ENCODE measurements at regions not wholly inside any gene's neighbourhood (a gene's known extent, or its start where the extent isn't known, plus 50 kb on each side); places are given as distances from the start of the nearest gene placed in this dataset.
"Not testable (repeated sequence)": the region's sequence is repeated elsewhere in the genome, so short reads cannot be mapped to it uniquely, and the experiment has no call there.

- DNase-seq (ENCODE audit: low spot score) = no peak
- no peak overlapping the region for H3K4me3 Mint-ChIP-seq (ENCODE audit: unreplicated experiment)
- no peaks in the 10 kb centered on the region for H3K4me1 Mint-ChIP-seq (ENCODE audit: low read depth)
- H3K27ac Mint-ChIP-seq (ENCODE audit: unreplicated experiment) = no peak overlapping the region
- H3K9me3 Mint-ChIP-seq (ENCODE audit: low read depth) = peaks cover 13% of the 10 kb centered on the region
- TF ChIP-seq, protein P1, sequence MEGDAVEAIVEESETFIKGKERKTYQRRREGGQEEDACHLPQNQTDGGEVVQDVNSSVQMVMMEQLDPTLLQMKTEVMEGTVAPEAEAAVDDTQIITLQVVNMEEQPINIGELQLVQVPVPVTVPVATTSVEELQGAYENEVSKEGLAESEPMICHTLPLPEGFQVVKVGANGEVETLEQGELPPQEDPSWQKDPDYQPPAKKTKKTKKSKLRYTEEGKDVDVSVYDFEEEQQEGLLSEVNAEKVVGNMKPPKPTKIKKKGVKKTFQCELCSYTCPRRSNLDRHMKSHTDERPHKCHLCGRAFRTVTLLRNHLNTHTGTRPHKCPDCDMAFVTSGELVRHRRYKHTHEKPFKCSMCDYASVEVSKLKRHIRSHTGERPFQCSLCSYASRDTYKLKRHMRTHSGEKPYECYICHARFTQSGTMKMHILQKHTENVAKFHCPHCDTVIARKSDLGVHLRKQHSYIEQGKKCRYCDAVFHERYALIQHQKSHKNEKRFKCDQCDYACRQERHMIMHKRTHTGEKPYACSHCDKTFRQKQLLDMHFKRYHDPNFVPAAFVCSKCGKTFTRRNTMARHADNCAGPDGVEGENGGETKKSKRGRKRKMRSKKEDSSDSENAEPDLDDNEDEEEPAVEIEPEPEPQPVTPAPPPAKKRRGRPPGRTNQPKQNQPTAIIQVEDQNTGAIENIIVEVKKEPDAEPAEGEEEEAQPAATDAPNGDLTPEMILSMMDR (IDR thresholded peaks at IDR 0.05) = no peak
- no peaks in the 10 kb centered on the region for H3K36me3 Mint-ChIP-seq (ENCODE audit: low read depth)
- peaks cover 2% of the 10 kb centered on the region for H3K27me3 Mint-ChIP-seq (ENCODE audit: low read depth)
These were observed 113.5 kb downstream of the OTOR start for GRCh38 chr20:16861708-16862107.

- Mint-ChIP-seq H3K27ac (ENCODE audit: unreplicated experiment) (no peak overlapping the region), H3K4me1 (ENCODE audit: low read depth) (no peaks in the 10 kb centered on the region), H3K36me3 (ENCODE audit: low read depth) (no peaks in the 10 kb centered on the region), H3K27me3 (ENCODE audit: low read depth) (peaks cover 3% of the 10 kb centered on the region), H3K9me3 (ENCODE audit: low read depth) (peaks cover 13% of the 10 kb centered on the region), H3K4me3 (ENCODE audit: unreplicated experiment) (no peak overlapping the region)
- TF ChIP-seq, protein P1 (IDR thresholded peaks at IDR 0.05) = no peak
- DNase-seq (ENCODE audit: low spot score) = no peak
These were observed 115.1 kb downstream of the OTOR start for GRCh38 chr20:16863303-16863702.

DNA sequence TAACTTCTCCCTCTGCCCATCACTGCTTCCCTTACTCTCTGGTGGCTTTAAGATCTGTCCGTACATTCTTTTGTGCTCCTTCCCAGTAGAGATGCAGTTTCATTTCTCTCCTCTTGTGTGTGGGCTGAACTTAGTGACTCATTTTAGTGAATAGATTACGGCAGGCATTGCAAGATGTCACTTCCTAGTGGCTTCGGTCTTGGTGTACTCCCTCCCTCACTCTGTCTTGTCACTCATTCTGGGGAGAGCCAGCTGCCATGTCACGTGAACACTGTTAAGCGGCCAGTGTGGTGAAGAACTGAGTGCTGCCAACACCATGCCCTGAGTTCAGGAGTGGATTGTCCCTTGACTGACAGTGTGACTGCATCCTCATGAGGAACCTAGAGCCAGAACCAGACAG lies 115.9 kb downstream of the OTOR start:
- H3K4me1 Mint-ChIP-seq (ENCODE audit: low read depth) = no peaks in the 10 kb centered on the region
- no peak for DNase-seq (ENCODE audit: low spot score)
- no peak overlapping the region for H3K27ac Mint-ChIP-seq (ENCODE audit: unreplicated experiment)
- TF ChIP-seq, protein P1 (IDR thresholded peaks at IDR 0.05) = no peak
- H3K9me3 Mint-ChIP-seq (ENCODE audit: low read depth) = peaks cover 13% of the 10 kb centered on the region
- H3K27me3 Mint-ChIP-seq (ENCODE audit: low read depth) = peaks cover 2% of the 10 kb centered on the region
- H3K4me3 Mint-ChIP-seq (ENCODE audit: unreplicated experiment) = no peak overlapping the region
- no peaks in the 10 kb centered on the region for H3K36me3 Mint-ChIP-seq (ENCODE audit: low read depth)

DNA sequence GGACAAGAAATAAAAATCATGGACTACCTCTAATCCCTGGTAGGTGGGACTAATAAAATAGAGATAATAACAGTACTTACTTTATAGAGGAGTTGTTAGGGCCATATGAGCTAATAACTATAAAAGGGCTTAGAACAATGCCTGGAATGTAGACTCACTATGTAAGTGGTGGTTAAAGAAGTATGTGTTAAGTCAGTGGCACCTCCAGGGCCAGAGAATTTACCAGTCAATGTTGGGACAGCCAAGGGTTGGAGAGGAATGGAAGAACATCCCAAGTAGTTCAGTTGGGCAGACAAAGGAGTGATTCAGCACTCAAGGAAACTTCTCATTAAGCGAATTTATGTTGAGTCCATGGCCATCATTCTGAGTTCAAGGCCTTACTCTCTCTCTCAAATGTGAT lies 116.8 kb downstream of the OTOR start:
- TF ChIP-seq, protein P1 (IDR thresholded peaks at IDR 0.05) = no peak
- Mint-ChIP-seq H3K27ac (ENCODE audit: unreplicated experiment) (no peak overlapping the region), H3K4me1 (ENCODE audit: low read depth) (no peaks in the 10 kb centered on the region), H3K36me3 (ENCODE audit: low read depth) (no peaks in the 10 kb centered on the region), H3K9me3 (ENCODE audit: low read depth) (peaks cover 13% of the 10 kb centered on the region), H3K4me3 (ENCODE audit: unreplicated experiment) (no peak overlapping the region), H3K27me3 (ENCODE audit: low read depth) (peaks cover 3% of the 10 kb centered on the region)
- no peak for DNase-seq (ENCODE audit: low spot score)

DNA sequence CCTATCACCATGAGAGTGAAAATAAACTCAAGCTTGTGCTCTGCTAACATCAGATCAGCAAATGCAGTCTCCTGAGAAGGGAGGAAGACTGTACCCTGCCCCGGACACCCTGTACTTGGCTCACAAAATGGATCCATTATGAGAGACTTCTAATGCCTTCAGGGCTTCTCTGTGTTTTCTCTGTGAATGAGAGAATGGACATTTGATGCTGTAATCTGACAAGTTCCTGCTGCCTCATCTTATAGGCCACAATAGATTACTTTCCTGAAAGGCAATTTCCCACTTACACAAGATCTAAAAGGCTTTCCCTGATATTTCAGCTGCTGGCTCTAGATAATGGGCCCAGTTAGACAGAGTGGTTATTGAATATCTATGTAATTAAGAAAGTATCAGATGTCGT lies 117.2 kb downstream of the OTOR start:
- Mint-ChIP-seq H3K27ac (ENCODE audit: unreplicated experiment) (no peak overlapping the region), H3K9me3 (ENCODE audit: low read depth) (peaks cover 13% of the 10 kb centered on the region), H3K4me1 (ENCODE audit: low read depth) (no peaks in the 10 kb centered on the region), H3K4me3 (ENCODE audit: unreplicated experiment) (no peak overlapping the region), H3K27me3 (ENCODE audit: low read depth) (peaks cover 3% of the 10 kb centered on the region), H3K36me3 (ENCODE audit: low read depth) (no peaks in the 10 kb centered on the region)
- TF ChIP-seq, protein P1 (IDR thresholded peaks at IDR 0.05) = no peak
- DNase-seq (ENCODE audit: low spot score) = no peak

- not testable (repeated sequence) for H3K36me3 Mint-ChIP-seq (ENCODE audit: low read depth); H3K4me1 Mint-ChIP-seq (ENCODE audit: low read depth); H3K9me3 Mint-ChIP-seq (ENCODE audit: low read depth)
These were observed 125.0 kb downstream of the OTOR start for GRCh38 chr20:16873124-16873523.

More at GRCh38 chr20:16873124-16873523, 125.0 kb downstream of the OTOR start:
- not testable (repeated sequence) for H3K27me3 Mint-ChIP-seq (ENCODE audit: low read depth); DNase-seq (ENCODE audit: low spot score); H3K4me3 Mint-ChIP-seq (ENCODE audit: unreplicated experiment); H3K27ac Mint-ChIP-seq (ENCODE audit: unreplicated experiment)

Data from chondrocyte (in vitro differentiated cells).